Erythroblast (primary cell): ENCODE measurements at regions not wholly inside any gene's neighbourhood (a gene's known extent, or its start where the extent isn't known, plus 50 kb on each side); places are given as distances from the start of the nearest gene placed in this dataset.

Source experiments
- GATA1 ChIP-seq: IDR thresholded peaks from 2 replicates; pipeline ENCODE4 v1.6.1; 2011; ENCODE audit warnings: low read depth, mild to moderate bottlenecking, control low read depth, low read length, moderate library complexity
- POLR2A ChIP-seq: IDR thresholded peaks from 2 replicates; pipeline ENCODE4 v1.6.1; 2011; ENCODE audit warnings: mild to moderate bottlenecking, low read length

- TF ChIP-seq POLR2A = no peak
- TF ChIP-seq GATA1 = no peak
These were observed 1033.4 kb downstream of the SORCS3 start for GRCh38 chr10:105674448-105674847.
